Keratinocyte (primary cell): ENCODE measurements at regions not wholly inside any gene's neighbourhood (a gene's known extent, or its start where the extent isn't known, plus 50 kb on each side); places are given as distances from the start of the nearest gene placed in this dataset.

Experiments used
- DNase-seq: peaks from one replicate; pipeline ENCODE4 v3.0.0-alpha.2; 2011; ENCODE audit warnings: low read depth, missing footprints, low spot score
- FAIRE-seq: peaks from 2 replicates; lab custom pipeline; 2011; peaks lifted over from hg19 to GRCh38; lab: Jason Lieb, UNC
- H2AFZ ChIP-seq: 2 replicates; pipeline ENCODE4 v1.6.0; 2012; ENCODE audit warnings: low read length, control low read depth, inconsistent platforms; ENCODE audit not compliant: control insufficient read depth
- H3K27ac ChIP-seq: 2 replicates; pipeline ENCODE4 v1.5.1; 2011; ENCODE audit warnings: low read length; ENCODE audit not compliant: control insufficient read depth, insufficient read depth
- H3K27me3 ChIP-seq: 3 replicates; pipeline ENCODE4 v1.6.0; 2011; ENCODE audit warnings: low read length; ENCODE audit not compliant: control insufficient read depth, insufficient read depth; ENCODE audit errors: extremely low read depth
- H3K36me3 ChIP-seq, 2 experiments: 2 replicates in 1 of 2; 3 replicates in 1 of 2; pipeline ENCODE4 v1.5.1; 2011; ENCODE audit warnings: low read length in 2 of 2, mild to moderate bottlenecking in 1 of 2; ENCODE audit not compliant: control insufficient read depth in 2 of 2, insufficient read depth in 2 of 2; ENCODE audit errors: extremely low read depth in 1 of 2
- H3K4me1 ChIP-seq: 3 replicates; pipeline ENCODE4 v1.5.1; 2011; ENCODE audit warnings: low read length; ENCODE audit not compliant: control insufficient read depth, insufficient read depth; ENCODE audit errors: extremely low read depth
- H3K4me2 ChIP-seq: 3 replicates; pipeline ENCODE4 v1.6.0; 2011; ENCODE audit warnings: low read depth, low read length; ENCODE audit not compliant: control insufficient read depth, insufficient read depth; ENCODE audit errors: extremely low read depth
- H3K4me3 ChIP-seq, 3 experiments: fragments of 200-600 bp in 1 of 3; sonication (generic) in 1 of 3; 2 replicates in 2 of 3; 3 replicates in 1 of 3; pipeline ENCODE4 v1.5.1; 2011 to 2016; ENCODE audit warnings: low read length in 3 of 3, mild to moderate bottlenecking in 3 of 3, control low read depth in 2 of 3, inconsistent platforms in 1 of 3, low read depth in 1 of 3, mixed read lengths in 1 of 3, mixed run types in 1 of 3, moderate library complexity in 1 of 3; ENCODE audit not compliant: control insufficient read depth in 2 of 3, insufficient read depth in 2 of 3; ENCODE audit errors: extremely low read depth in 1 of 3
- H3K79me2 ChIP-seq: 2 replicates; pipeline ENCODE4 v1.6.0; 2012; ENCODE audit warnings: low read length; ENCODE audit not compliant: control insufficient read depth, insufficient read depth
- H3K9ac ChIP-seq: 3 replicates; pipeline ENCODE4 v1.6.0; 2011; ENCODE audit warnings: low read length; ENCODE audit not compliant: control insufficient read depth, insufficient read depth; ENCODE audit errors: extremely low read depth
- H3K9me1 ChIP-seq: 3 replicates; pipeline ENCODE4 v1.6.0; 2011; ENCODE audit warnings: low read length; ENCODE audit not compliant: control insufficient read depth, insufficient read depth; ENCODE audit errors: extremely low read depth
- H3K9me3 ChIP-seq: 2 replicates; pipeline ENCODE4 v1.5.1; 2012; ENCODE audit warnings: low read depth, low read length; ENCODE audit not compliant: control insufficient read depth
- H4K20me1 ChIP-seq: 3 replicates; pipeline ENCODE4 v1.6.0; 2011; ENCODE audit warnings: low read length; ENCODE audit not compliant: control insufficient read depth, insufficient read depth; ENCODE audit errors: extremely low read depth
- EZH2 ChIP-seq: IDR thresholded peaks from one replicate; pipeline ENCODE4 v1.6.1; 2012; ENCODE audit warnings: inconsistent platforms, mild to moderate bottlenecking, low read length, moderate library complexity
- dilution Hi-C: fragments of 300-500 bp; cut with MboI; formaldehyde crosslinking; loops from one replicate; pipeline ENCODE4 v1.7.0; 2020; ENCODE audit warnings: low sequenced_read_pairs; ENCODE audit not compliant: extremely low pct_ligation_motif_present
- TF ChIP-seq, protein P1 (sequence below), 3 experiments: IDR thresholded peaks in 1 of 3; conservative IDR thresholded peaks in 1 of 3; optimal IDR thresholded peaks in 1 of 3; 2 replicates in 2 of 3; 3 replicates in 1 of 3; pipeline versions ENCODE3 to v1.5.1; 2011; ENCODE audit warnings: low read length in 3 of 3, mild to moderate bottlenecking in 3 of 3, moderate library complexity in 2 of 3, control low read depth in 1 of 3, inconsistent platforms in 1 of 3; ENCODE audit not compliant: insufficient read depth in 2 of 3; ENCODE audit errors: extremely low read depth in 1 of 3

DNA sequence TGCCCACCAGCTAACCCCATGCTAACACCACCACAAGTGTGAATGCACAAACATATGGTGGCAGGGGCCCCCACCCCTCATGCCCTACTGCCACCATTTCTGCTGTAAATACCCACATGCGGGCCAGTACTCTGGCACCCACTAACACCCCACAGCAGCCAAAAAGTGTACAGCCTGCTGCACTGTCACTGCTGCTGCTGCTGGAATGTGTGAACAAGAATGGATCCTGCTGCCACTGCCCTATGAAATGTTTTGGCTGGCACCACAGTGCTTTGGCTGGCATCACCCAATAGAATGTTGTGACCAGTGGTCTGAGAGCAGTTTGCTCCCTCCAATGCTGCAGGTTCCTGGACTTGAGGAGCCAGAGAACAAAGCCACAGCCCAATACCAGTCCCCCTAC lies 606.6 kb upstream of the SORCS1 start:
- Histone ChIP-seq H3K4me2 (no peak overlapping the region), H3K36me3 (no peaks in the 10 kb centered on the region), H3K27me3 (no peaks in the 10 kb centered on the region), H2AFZ (no peak overlapping the region), H4K20me1 (no peaks in the 10 kb centered on the region), H3K4me1 (no peaks in the 10 kb centered on the region), H3K4me3 (no peak overlapping the region), H3K9ac (no peak overlapping the region), H3K27ac (no peak overlapping the region), H3K9me3 (peaks cover 3% of the 10 kb centered on the region), H3K79me2 (no peaks in the 10 kb centered on the region), H3K9me1 (no peaks in the 10 kb centered on the region)
- no peak for DNase-seq
- FAIRE-seq, result no peak
- TF ChIP-seq, protein P1, sequence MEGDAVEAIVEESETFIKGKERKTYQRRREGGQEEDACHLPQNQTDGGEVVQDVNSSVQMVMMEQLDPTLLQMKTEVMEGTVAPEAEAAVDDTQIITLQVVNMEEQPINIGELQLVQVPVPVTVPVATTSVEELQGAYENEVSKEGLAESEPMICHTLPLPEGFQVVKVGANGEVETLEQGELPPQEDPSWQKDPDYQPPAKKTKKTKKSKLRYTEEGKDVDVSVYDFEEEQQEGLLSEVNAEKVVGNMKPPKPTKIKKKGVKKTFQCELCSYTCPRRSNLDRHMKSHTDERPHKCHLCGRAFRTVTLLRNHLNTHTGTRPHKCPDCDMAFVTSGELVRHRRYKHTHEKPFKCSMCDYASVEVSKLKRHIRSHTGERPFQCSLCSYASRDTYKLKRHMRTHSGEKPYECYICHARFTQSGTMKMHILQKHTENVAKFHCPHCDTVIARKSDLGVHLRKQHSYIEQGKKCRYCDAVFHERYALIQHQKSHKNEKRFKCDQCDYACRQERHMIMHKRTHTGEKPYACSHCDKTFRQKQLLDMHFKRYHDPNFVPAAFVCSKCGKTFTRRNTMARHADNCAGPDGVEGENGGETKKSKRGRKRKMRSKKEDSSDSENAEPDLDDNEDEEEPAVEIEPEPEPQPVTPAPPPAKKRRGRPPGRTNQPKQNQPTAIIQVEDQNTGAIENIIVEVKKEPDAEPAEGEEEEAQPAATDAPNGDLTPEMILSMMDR (optimal IDR thresholded peaks at IDR 0.05 in 1 of 3, IDR thresholded peaks at IDR 0.05 in 1 of 3, conservative IDR thresholded peaks at IDR 0.05 in 1 of 3; ENCODE audit: extremely low read depth in 1 of 3, insufficient read depth in 2 of 3, low read length in 3 of 3), result no peak
- TF ChIP-seq EZH2, result no peak
- dilution Hi-C loops, result no loop called here

DNA sequence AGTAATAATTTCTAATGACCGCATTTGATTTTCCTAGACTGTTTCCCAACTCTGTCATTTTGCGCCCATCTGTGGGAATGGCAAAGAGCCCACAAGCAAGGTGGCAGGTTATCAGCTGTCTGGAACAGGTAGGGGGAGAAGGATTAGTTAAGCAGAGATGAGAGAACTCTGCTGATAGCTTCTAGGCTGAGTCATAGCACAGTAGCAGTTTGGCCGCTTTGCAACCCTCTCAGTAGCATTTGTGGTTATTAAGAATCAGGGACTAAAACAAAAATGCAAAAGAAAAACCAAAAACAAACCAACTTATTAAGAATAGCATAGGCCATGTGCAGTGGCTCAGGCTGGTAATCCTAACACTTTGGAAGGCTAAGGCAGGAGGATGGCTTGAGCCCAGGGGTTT lies 602.7 kb upstream of the SORCS1 start:
- dilution Hi-C loops, result no loop called here
- Histone ChIP-seq H3K4me1 (no peaks in the 10 kb centered on the region), H2AFZ (no peak overlapping the region), H3K27me3 (no peaks in the 10 kb centered on the region), H3K4me3 (no peak overlapping the region), H3K79me2 (no peaks in the 10 kb centered on the region), H3K9ac (no peak overlapping the region), H3K9me3 (peaks cover 3% of the 10 kb centered on the region), H3K4me2 (no peak overlapping the region), H3K27ac (no peak overlapping the region), H3K9me1 (no peaks in the 10 kb centered on the region), H4K20me1 (no peaks in the 10 kb centered on the region), H3K36me3 (no peaks in the 10 kb centered on the region)
- DNase-seq (no peak), FAIRE-seq (no peak)
- TF ChIP-seq, protein P1 (optimal IDR thresholded peaks at IDR 0.05 in 1 of 3, IDR thresholded peaks at IDR 0.05 in 1 of 3, conservative IDR thresholded peaks at IDR 0.05 in 1 of 3; ENCODE audit: extremely low read depth in 1 of 3, insufficient read depth in 2 of 3, low read length in 3 of 3), result no peak
- TF ChIP-seq EZH2, result no peak
